Astrocyte (in vitro differentiated cells and primary cell): ENCODE measurements at regions not wholly inside any gene's neighbourhood (a gene's known extent, or its start where the extent isn't known, plus 50 kb on each side); places are given as distances from the start of the nearest gene placed in this dataset.

ENCODE experiments used
- DNase-seq: peaks from one replicate; pipeline ENCODE4 v3.0.0-alpha.2; 2010; ENCODE audit warnings: low read depth
- FAIRE-seq: peaks from 2 replicates; lab custom pipeline; 2011; peaks lifted over from hg19 to GRCh38; lab: Jason Lieb, UNC
- H2AFZ ChIP-seq: 2 replicates; pipeline ENCODE4 v1.6.0; 2012; ENCODE audit warnings: low read depth, low read length, inconsistent platforms
- H3K27ac ChIP-seq: 2 replicates; pipeline ENCODE4 v1.5.1; 2011; ENCODE audit warnings: low read depth, low read length, inconsistent platforms
- H3K27me3 ChIP-seq: 2 replicates; pipeline ENCODE4 v1.6.0; 2011; ENCODE audit warnings: low read length, inconsistent platforms; ENCODE audit not compliant: insufficient read depth
- H3K36me3 ChIP-seq: 2 replicates; pipeline ENCODE4 v1.5.1; 2011; ENCODE audit warnings: low read length, inconsistent platforms; ENCODE audit not compliant: insufficient read depth
- H3K4me1 ChIP-seq: 2 replicates; pipeline ENCODE4 v1.5.1; 2011; ENCODE audit warnings: low read length, inconsistent platforms; ENCODE audit not compliant: insufficient read depth
- H3K4me2 ChIP-seq: 2 replicates; pipeline ENCODE4 v1.6.0; 2012; ENCODE audit warnings: low read length, inconsistent platforms
- H3K4me3 ChIP-seq: 2 replicates; pipeline ENCODE4 v1.5.1; 2011; ENCODE audit warnings: low read depth, mild to moderate bottlenecking, low read length, inconsistent platforms; ENCODE audit not compliant: insufficient read depth
- H3K79me2 ChIP-seq: 2 replicates; pipeline ENCODE4 v1.6.0; 2012; ENCODE audit warnings: mild to moderate bottlenecking, low read length, inconsistent platforms; ENCODE audit not compliant: insufficient read depth
- H3K9ac ChIP-seq: 2 replicates; pipeline ENCODE4 v1.6.0; 2012; ENCODE audit warnings: mild to moderate bottlenecking, low read length, inconsistent platforms
- H3K9me3 ChIP-seq: 2 replicates; pipeline ENCODE4 v1.5.1; 2012; ENCODE audit warnings: low read depth, mild to moderate bottlenecking, low read length, inconsistent platforms; ENCODE audit not compliant: insufficient read depth
- H4K20me1 ChIP-seq: 2 replicates; pipeline ENCODE4 v1.6.0; 2012; ENCODE audit warnings: low read length, inconsistent platforms; ENCODE audit not compliant: insufficient read depth
- H3K27ac Mint-ChIP-seq: one replicate; pipeline ENCODE4 v1.8.0; 2021; ENCODE audit warnings: mild to moderate bottlenecking, mixed read lengths; ENCODE audit not compliant: unreplicated experiment
- H3K27me3 Mint-ChIP-seq: one replicate; pipeline ENCODE4 v1.8.0; 2021; ENCODE audit warnings: low read depth, mixed read lengths; ENCODE audit not compliant: unreplicated experiment
- H3K36me3 Mint-ChIP-seq: one replicate; pipeline ENCODE4 v1.8.0; 2021; ENCODE audit warnings: low read depth, mixed read lengths; ENCODE audit not compliant: unreplicated experiment
- H3K4me1 Mint-ChIP-seq: one replicate; pipeline ENCODE4 v1.8.0; 2021; ENCODE audit warnings: low read depth, mixed read lengths; ENCODE audit not compliant: unreplicated experiment
- H3K4me3 Mint-ChIP-seq: one replicate; pipeline ENCODE4 v1.8.0; 2021; ENCODE audit warnings: mild to moderate bottlenecking, moderate library complexity, mixed read lengths; ENCODE audit not compliant: unreplicated experiment
- H3K9me3 Mint-ChIP-seq: one replicate; pipeline ENCODE4 v1.8.0; 2021; ENCODE audit warnings: mild to moderate bottlenecking, mixed read lengths; ENCODE audit not compliant: unreplicated experiment
- EZH2 ChIP-seq: IDR thresholded peaks from 2 replicates; pipeline ENCODE4 v1.6.1; 2012; ENCODE audit warnings: mild to moderate bottlenecking, low read length, inconsistent platforms; ENCODE audit not compliant: insufficient read depth
- TF ChIP-seq, protein P1 (sequence below): IDR thresholded peaks from 2 replicates; pipeline ENCODE4 v1.5.1; 2011; ENCODE audit warnings: low read depth, mild to moderate bottlenecking, inconsistent platforms, low read length, moderate library complexity; ENCODE audit not compliant: insufficient read depth

DNA sequence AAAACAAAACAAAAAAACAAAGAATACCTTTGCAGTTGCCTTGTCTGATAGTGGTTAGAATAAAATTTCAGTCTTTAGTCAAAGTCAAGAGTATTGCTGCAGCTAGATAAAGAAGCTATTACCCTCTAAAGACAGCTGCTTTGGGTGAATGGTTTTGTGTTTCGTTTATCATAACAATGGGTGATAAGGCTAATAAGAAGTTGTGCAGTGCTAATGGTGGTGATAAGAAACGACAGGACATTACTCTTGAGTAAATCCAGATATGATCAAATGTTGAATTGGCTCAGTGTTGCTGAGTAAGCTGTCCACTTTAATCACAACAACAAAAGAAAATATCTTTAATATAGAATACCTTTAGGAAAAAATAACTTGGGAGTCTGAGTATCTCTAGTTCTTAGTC is 1825.3 kb downstream of the SLITRK5 start:
- TF ChIP-seq, protein P1, sequence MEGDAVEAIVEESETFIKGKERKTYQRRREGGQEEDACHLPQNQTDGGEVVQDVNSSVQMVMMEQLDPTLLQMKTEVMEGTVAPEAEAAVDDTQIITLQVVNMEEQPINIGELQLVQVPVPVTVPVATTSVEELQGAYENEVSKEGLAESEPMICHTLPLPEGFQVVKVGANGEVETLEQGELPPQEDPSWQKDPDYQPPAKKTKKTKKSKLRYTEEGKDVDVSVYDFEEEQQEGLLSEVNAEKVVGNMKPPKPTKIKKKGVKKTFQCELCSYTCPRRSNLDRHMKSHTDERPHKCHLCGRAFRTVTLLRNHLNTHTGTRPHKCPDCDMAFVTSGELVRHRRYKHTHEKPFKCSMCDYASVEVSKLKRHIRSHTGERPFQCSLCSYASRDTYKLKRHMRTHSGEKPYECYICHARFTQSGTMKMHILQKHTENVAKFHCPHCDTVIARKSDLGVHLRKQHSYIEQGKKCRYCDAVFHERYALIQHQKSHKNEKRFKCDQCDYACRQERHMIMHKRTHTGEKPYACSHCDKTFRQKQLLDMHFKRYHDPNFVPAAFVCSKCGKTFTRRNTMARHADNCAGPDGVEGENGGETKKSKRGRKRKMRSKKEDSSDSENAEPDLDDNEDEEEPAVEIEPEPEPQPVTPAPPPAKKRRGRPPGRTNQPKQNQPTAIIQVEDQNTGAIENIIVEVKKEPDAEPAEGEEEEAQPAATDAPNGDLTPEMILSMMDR, result no peak
- TF ChIP-seq EZH2, result no peak

DNA sequence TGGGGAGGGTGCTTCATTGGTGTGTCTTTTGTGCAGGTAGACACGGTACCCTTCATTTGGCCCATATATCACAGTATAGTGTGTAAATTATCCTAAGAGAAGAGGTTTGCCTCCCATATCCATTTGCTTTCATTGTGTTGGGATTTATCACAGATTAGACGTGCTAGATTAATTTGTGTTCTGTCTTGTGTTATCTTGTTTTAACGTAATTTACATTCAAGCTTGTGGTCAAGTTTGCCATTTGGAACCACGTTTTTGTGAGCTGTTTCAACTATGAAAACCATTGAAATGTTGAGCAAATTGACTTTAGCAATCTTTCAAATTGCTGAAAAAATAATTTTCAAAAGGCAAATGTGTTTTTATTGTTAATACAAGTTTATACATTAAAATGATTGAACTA is 1826.5 kb downstream of the SLITRK5 start:
- no peaks in the 10 kb centered on the region for H3K4me1 ChIP-seq
- TF ChIP-seq, protein P1, result no peak
- no peak for TF ChIP-seq EZH2
- no peak overlapping the region for H3K27ac Mint-ChIP-seq
- no peaks in the 10 kb centered on the region for H3K4me1 Mint-ChIP-seq
- H3K27me3 ChIP-seq, result no peaks in the 10 kb centered on the region
- peak; percentile 4 for DNase-seq
- no peak for FAIRE-seq
- H4K20me1 ChIP-seq, result no peaks in the 10 kb centered on the region
- no peaks in the 10 kb centered on the region for H3K36me3 Mint-ChIP-seq
- no peaks in the 10 kb centered on the region for H3K27me3 Mint-ChIP-seq
- H3K4me2 ChIP-seq, result no peak overlapping the region
- H3K9me3 Mint-ChIP-seq, result peaks cover 7% of the 10 kb centered on the region
- no peak overlapping the region for H3K27ac ChIP-seq
- no peak overlapping the region for H2AFZ ChIP-seq
- H3K79me2 ChIP-seq, result no peaks in the 10 kb centered on the region
- no peak overlapping the region for H3K4me3 ChIP-seq
- H3K4me3 Mint-ChIP-seq, result no peak overlapping the region
- H3K36me3 ChIP-seq, result no peaks in the 10 kb centered on the region
- no peak overlapping the region for H3K9ac ChIP-seq
- H3K9me3 ChIP-seq, result no peaks in the 10 kb centered on the region

More for the DNA sequence above, 1825.3 kb downstream of the SLITRK5 start:
- peak; percentile 34 for DNase-seq
- H3K36me3 ChIP-seq, result no peaks in the 10 kb centered on the region
- no peak overlapping the region for H3K4me3 ChIP-seq
- no peak overlapping the region for H3K4me2 ChIP-seq
- H2AFZ ChIP-seq, result no peak overlapping the region
- no peaks in the 10 kb centered on the region for H3K36me3 Mint-ChIP-seq
- no peak overlapping the region for H3K4me3 Mint-ChIP-seq
- no peak overlapping the region for H3K27ac ChIP-seq
- no peaks in the 10 kb centered on the region for H3K27me3 ChIP-seq
- no peak overlapping the region for H3K9ac ChIP-seq
- no peaks in the 10 kb centered on the region for H3K4me1 Mint-ChIP-seq
- H4K20me1 ChIP-seq, result no peaks in the 10 kb centered on the region
- no peaks in the 10 kb centered on the region for H3K4me1 ChIP-seq
- no peaks in the 10 kb centered on the region for H3K9me3 ChIP-seq
- peaks cover 8% of the 10 kb centered on the region for H3K9me3 Mint-ChIP-seq
- H3K27ac Mint-ChIP-seq, result no peak overlapping the region
- no peaks in the 10 kb centered on the region for H3K27me3 Mint-ChIP-seq
- no peak for FAIRE-seq
- H3K79me2 ChIP-seq, result no peaks in the 10 kb centered on the region

DNA sequence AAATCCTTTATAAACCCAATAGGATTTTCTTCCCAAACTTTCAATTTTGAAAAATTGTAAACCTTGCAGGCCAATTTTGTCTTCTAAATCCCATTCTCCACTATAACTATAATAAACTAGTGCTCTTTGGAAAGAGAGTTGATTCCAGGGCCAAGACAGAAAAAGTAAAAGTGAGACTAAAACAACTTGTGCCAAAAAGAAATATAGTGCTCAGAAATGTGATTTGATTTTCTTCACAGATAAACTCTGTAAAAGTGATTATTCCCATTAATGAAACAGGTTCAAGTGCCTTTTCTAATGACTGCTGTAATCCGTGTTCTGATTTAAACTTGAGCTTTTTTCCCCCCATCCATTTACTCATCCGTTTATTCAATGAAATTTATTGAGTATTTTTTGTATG is 1831.1 kb downstream of the SLITRK5 start:
- Mint-ChIP-seq H3K4me3 (no peak overlapping the region), H3K27ac (no peak overlapping the region), H3K4me1 (no peaks in the 10 kb centered on the region), H3K9me3 (no peaks in the 10 kb centered on the region), H3K27me3 (no peaks in the 10 kb centered on the region), H3K36me3 (no peaks in the 10 kb centered on the region)
- Histone ChIP-seq H3K36me3 (no peaks in the 10 kb centered on the region), H3K9me3 (no peaks in the 10 kb centered on the region), H4K20me1 (no peaks in the 10 kb centered on the region), H3K4me3 (no peak overlapping the region), H3K27ac (no peak overlapping the region), H3K4me2 (no peak overlapping the region), H3K27me3 (no peaks in the 10 kb centered on the region), H3K4me1 (no peaks in the 10 kb centered on the region), H3K79me2 (no peaks in the 10 kb centered on the region), H3K9ac (no peak overlapping the region), H2AFZ (no peak overlapping the region)
- DNase-seq, result no peak
- no peak for TF ChIP-seq EZH2
- FAIRE-seq, result no peak
